Activated CD4-positive, alpha-beta T cell treated with anti-CD3 and anti-CD28 coated beads, Interleukin-2, amount 10 ng/mL, durations not matched to agents 7 days and 5 days (primary cell): ENCODE measurements at regions not wholly inside any gene's neighbourhood (a gene's known extent, or its start where the extent isn't known, plus 50 kb on each side); places are given as distances from the start of the nearest gene placed in this dataset.

Experiments used
- CTCF ChIA-PET: fragments of 350-600 bp; sonication (Branson Sonifier 250); formaldehyde crosslinking; loops from one replicate; lab custom pipeline; 2021; ENCODE audit warnings: antibody characterized with exemption; lab: Charles Lee
- POLR2A ChIA-PET: fragments of 350-600 bp; sonication (Branson Sonifier 250); formaldehyde crosslinking; loops from one replicate; lab custom pipeline; 2021; ENCODE audit warnings: antibody characterized with exemption; lab: Charles Lee
- DNase-seq: peaks from one replicate; pipeline ENCODE4 v3.0.0-alpha.2; 2020
- H3K27ac Mint-ChIP-seq: one replicate; pipeline ENCODE4 v1.8.0; 2021; ENCODE audit warnings: mild to moderate bottlenecking, moderate library complexity, mixed read lengths
- H3K27me3 Mint-ChIP-seq: one replicate; pipeline ENCODE4 v1.8.0; 2021; ENCODE audit warnings: mixed read lengths
- H3K36me3 Mint-ChIP-seq: one replicate; pipeline ENCODE4 v1.8.0; 2021; ENCODE audit warnings: low read depth, mixed read lengths
- H3K4me1 Mint-ChIP-seq: one replicate; pipeline ENCODE4 v1.8.0; 2021; ENCODE audit warnings: mixed read lengths
- H3K4me3 Mint-ChIP-seq: one replicate; pipeline ENCODE4 v1.8.0; 2021; ENCODE audit warnings: mild to moderate bottlenecking, moderate library complexity, mixed read lengths
- H3K9me3 Mint-ChIP-seq: one replicate; pipeline ENCODE4 v1.8.0; 2021; ENCODE audit warnings: mixed read lengths

DNA sequence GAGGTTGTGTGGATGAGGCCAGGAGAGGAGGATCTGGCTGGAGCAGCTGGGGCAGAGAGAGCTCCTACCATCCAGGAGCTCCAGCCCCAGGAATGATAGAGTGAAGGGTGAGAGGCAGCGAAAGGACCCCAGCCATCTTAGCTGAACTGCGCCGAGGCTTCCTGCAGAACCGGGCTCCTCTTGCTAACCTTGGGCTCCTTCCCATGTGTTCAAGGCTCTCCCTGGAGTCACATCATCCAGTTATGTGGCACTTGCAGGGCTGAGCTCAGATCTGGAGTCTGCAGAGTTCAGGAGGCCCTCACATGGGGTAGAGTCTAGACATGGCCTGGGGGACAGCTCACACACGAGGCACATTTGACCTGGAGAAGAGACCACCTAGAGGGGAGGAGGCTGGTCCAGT is 225.0 kb upstream of the ZNF32 start:
- peaks cover 2% of the 10 kb centered on the region for H3K4me1 Mint-ChIP-seq
- CTCF ChIA-PET = no interaction called here
- no peak overlapping the region for H3K4me3 Mint-ChIP-seq
- H3K36me3 Mint-ChIP-seq = no peaks in the 10 kb centered on the region
- no peaks in the 10 kb centered on the region for H3K9me3 Mint-ChIP-seq
- H3K27me3 Mint-ChIP-seq = no peaks in the 10 kb centered on the region
- H3K27ac Mint-ChIP-seq = no peak overlapping the region
- POLR2A ChIA-PET = no interaction called here
- no peak for DNase-seq

DNA sequence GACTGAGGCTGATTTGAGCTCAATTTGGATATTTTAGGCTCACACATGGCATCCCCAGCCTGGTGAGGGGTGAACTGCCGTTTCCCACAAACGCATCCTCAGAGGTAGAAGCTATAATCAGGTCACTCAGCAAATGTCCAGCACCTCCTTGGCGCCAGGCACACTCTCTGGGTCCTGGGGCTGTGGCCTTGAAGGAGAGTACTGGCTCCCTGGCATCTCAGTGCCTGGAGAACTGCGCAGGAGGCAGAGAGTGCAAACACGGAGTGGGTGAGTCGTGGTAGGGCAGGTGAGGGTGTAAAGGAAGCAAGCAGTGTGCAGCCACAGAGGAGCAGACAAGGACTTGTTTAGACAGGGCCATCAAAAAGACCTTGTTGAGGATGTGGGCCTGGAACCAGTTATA is 224.0 kb upstream of the ZNF32 start:
- Mint-ChIP-seq H3K27ac (no peak overlapping the region), H3K4me1 (no peaks in the 10 kb centered on the region), H3K4me3 (no peak overlapping the region), H3K9me3 (no peaks in the 10 kb centered on the region), H3K27me3 (no peaks in the 10 kb centered on the region), H3K36me3 (no peaks in the 10 kb centered on the region)
- POLR2A ChIA-PET = no interaction called here
- CTCF ChIA-PET = no interaction called here
- no peak for DNase-seq

DNA sequence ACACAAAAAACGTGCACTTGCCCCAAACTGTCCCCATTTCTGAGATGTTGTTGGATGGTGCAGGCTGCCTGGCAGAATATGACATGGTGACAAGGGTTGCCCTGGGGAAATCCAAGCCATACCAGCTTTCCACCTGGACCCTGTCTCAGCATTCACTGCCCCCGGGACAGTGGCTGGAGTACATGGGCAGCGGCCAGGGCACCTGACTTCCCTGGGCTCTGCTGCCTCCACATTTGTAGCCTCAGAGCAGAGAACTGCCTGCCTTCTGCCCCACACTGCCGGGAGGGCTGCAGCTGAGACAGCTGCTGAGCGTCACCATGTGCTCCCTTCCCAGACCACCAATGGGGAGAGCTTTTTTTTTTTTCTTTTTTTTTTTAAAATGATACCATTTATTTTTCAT is 222.9 kb upstream of the ZNF32 start:
- no peak overlapping the region for H3K4me3 Mint-ChIP-seq
- H3K9me3 Mint-ChIP-seq = no peaks in the 10 kb centered on the region
- no peak overlapping the region for H3K27ac Mint-ChIP-seq
- H3K27me3 Mint-ChIP-seq = no peaks in the 10 kb centered on the region
- CTCF ChIA-PET = no interaction called here
- H3K36me3 Mint-ChIP-seq = no peaks in the 10 kb centered on the region
- DNase-seq = no peak
- POLR2A ChIA-PET = interaction anchor here (0.6 kb wide), 1 partner anchor 712 kb away, joined by 3 read pairs; no protein-coding TSS in a partner anchor
- no peaks in the 10 kb centered on the region for H3K4me1 Mint-ChIP-seq

DNA sequence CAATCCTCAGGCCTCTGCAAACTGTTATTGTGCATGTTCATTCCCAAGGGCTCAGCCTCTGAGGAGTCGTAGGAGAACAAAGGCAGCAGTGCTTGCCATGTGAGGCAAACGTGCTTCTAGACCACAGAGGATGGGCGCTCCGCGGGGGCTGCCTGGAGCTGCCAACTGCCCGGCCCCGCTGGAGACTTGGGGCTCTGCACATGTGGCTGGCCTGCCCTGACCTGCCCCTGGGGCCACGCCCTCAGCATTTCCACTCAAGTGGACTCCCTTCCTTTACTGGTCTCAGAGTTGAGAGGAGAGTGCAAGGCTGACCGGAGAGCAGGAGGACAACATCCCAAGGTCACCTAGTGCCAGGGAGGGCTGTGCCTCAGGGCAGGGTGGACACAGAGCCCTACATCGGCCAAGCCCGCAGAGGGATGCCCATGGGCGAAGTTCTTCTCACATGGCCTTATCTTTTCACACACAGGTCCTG is 222.3 kb upstream of the ZNF32 start:
- H3K27me3 Mint-ChIP-seq = no peaks in the 10 kb centered on the region
- no peak overlapping the region for H3K27ac Mint-ChIP-seq
- CTCF ChIA-PET = no interaction called here

DNA sequence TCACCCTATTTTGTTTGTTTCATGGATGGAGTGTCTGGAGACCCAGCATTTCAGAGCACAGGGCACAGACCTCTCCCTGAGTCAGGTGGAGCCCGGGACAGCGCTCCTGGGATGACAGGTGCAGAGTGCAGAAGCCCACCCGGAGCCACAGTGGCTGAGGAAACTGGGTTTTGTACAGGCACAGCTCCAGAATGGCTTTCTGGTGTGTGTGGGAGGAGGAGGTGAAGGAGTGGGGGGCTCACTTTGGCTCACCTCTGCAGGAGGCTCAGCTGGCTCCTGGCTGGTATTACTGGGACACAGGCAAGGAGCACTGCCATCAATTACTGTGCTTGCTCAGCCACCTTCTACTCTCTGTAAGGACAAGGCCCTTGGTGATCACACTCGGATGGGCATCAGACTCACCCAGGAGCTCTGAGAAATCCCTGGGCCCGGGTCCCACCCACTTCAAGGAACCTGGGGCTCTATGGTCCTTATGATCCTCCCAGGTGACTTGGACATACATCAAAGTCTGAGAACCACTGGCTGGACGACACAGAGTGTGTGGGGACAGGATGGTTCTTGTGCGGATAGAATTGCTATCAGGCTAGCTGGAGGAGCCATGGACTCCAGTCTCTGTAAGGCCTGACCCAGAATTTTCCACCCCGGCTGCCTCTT is 221.1 kb upstream of the ZNF32 start:
- no peaks in the 10 kb centered on the region for H3K9me3 Mint-ChIP-seq
- H3K36me3 Mint-ChIP-seq = no peaks in the 10 kb centered on the region
- no peak overlapping the region for H3K4me3 Mint-ChIP-seq
- no peak overlapping the region for H3K27ac Mint-ChIP-seq
- ChIA-PET CTCF (no interaction called here), POLR2A (no interaction called here)
- DNase-seq = no peak
- H3K27me3 Mint-ChIP-seq = no peaks in the 10 kb centered on the region
- H3K4me1 Mint-ChIP-seq = no peaks in the 10 kb centered on the region

More for the DNA sequence above, 222.3 kb upstream of the ZNF32 start:
- H3K36me3 Mint-ChIP-seq = no peaks in the 10 kb centered on the region
- no peak for DNase-seq
- H3K4me1 Mint-ChIP-seq = no peaks in the 10 kb centered on the region
- no peak overlapping the region for H3K4me3 Mint-ChIP-seq
- no peaks in the 10 kb centered on the region for H3K9me3 Mint-ChIP-seq
- POLR2A ChIA-PET = interaction anchor here (0.6 kb wide), 1 partner anchor 712 kb away, joined by 3 read pairs; no protein-coding TSS in a partner anchor

DNA sequence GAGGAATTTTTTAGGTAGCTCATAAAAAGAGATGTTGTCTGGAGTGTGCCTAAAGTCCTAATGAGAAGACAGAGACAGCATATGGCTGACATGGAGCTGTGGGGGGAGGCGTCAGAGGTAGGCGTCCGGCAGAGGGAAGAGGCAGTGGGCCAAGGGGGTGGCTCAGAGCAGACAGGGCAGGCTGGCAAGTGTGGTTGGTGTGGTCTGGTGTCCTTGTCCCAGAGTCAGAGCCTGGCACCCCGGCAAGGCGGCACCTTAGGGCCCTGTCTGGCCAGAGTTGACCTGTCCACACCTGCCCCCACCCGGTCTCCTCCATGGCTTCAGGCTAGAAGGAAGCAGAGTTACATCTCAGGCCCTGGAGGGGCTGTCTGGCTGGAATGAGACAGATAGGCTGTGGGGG is 220.3 kb upstream of the ZNF32 start:
- Mint-ChIP-seq H3K4me1 (no peaks in the 10 kb centered on the region), H3K27ac (no peak overlapping the region), H3K36me3 (no peaks in the 10 kb centered on the region), H3K9me3 (no peaks in the 10 kb centered on the region), H3K27me3 (no peaks in the 10 kb centered on the region), H3K4me3 (no peak overlapping the region)
- POLR2A ChIA-PET = no interaction called here
- no peak for DNase-seq
- CTCF ChIA-PET = no interaction called here

DNA sequence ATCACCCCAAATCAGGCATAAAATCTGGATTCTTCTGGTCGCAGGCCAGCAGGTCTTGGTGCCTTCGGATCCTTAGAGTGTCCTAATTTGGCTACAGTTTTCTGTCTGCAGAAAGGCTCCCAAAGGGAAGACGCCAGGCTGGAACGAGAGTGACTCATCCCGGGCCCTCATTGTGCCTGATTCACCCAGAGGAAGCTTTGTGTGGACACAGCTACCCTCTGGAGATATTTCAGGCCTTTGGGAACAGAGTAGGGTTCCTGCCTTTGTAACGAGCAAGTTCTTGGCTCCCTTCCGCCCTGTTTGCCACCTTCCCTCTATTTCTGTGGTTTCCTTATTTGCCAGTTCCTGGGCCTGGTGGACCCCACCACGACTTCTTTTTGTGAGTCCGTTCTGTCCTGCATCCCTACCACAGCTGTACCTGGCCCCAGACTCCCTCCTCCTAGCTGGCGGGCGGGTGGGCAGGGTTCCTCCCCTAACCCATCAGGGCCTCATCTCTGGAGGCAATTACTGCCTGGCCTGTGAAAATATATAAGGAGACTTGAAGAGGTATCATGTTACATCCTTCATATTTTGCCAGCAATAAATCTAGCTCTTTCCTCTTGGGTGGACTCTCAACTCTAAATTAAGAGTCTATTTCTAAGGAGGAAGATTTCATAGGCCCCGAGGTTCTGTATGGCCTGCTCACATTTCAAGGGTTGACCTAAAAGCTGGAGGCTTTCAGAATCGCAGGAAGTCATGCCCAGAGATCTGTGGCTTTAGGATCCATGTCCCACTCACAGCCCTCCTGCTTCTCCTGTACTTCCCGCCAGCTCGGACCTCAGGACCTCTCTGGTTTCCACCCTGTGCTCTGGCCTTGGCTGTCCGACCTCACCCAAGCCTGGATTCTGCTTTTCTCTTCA is 219.2 kb upstream of the ZNF32 start:
- no peak overlapping the region for H3K27ac Mint-ChIP-seq
- no peaks in the 10 kb centered on the region for H3K4me1 Mint-ChIP-seq
- DNase-seq = no peak
- CTCF ChIA-PET = interaction anchor here (0.9 kb wide), 1 partner anchor 179 kb away, joined by 3 read pairs; no protein-coding TSS in a partner anchor
- H3K27me3 Mint-ChIP-seq = no peaks in the 10 kb centered on the region
- POLR2A ChIA-PET = no interaction called here
- no peaks in the 10 kb centered on the region for H3K36me3 Mint-ChIP-seq
- no peaks in the 10 kb centered on the region for H3K9me3 Mint-ChIP-seq
- no peak overlapping the region for H3K4me3 Mint-ChIP-seq

DNA sequence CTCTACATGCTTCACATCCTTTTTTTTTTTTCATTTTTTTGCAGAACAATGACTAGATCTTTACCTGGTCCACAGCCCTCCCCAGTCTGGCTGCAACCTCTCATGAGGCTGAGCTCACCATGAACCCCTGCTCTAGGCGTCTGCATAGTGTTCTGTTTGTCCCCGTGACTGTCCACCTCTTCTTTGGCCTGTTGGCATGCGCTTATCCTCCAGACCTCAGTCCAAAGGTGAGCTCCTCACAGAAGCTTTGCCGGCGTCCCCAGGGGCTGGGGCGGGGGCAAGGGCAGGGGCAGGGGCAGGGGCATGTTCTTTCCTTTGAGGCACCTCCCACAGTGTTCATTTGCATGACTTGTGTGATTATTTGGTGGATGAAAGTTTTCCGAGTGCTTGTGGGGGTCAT is 218.4 kb upstream of the ZNF32 start:
- ChIA-PET CTCF (interaction anchor here (0.9 kb wide), 1 partner anchor 178 kb away, joined by 3 read pairs; no protein-coding TSS in a partner anchor), POLR2A (no interaction called here)
- Mint-ChIP-seq H3K27me3 (no peaks in the 10 kb centered on the region), H3K4me1 (peaks cover 2% of the 10 kb centered on the region), H3K36me3 (no peaks in the 10 kb centered on the region), H3K9me3 (peaks cover under 1% of the 10 kb centered on the region), H3K27ac (no peak overlapping the region), H3K4me3 (no peak overlapping the region)
- no peak for DNase-seq

DNA sequence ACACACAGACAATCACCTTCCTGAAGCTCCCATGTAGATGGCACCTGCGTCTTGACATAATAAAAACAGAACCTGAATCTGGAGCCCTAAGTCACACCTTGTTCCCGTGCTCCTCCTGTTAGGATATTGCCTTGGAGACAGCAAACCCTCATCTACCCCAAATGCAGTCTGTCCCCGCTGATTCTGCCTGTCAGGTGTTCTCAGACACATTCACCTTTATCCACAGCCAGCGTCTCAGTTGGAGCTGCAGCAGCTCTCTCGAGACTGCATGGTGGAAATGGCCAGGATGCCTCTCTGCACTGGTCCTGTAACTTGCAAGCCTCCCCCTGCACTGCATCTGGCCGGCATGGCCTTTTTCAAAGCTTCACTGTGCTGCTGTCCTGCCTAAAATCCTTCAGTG is 218.0 kb upstream of the ZNF32 start:
- DNase-seq = no peak
- CTCF ChIA-PET = interaction anchor here (1.7 kb wide), 1 partner anchor 21 kb away, joined by 5 read pairs; no protein-coding TSS in a partner anchor

DNA sequence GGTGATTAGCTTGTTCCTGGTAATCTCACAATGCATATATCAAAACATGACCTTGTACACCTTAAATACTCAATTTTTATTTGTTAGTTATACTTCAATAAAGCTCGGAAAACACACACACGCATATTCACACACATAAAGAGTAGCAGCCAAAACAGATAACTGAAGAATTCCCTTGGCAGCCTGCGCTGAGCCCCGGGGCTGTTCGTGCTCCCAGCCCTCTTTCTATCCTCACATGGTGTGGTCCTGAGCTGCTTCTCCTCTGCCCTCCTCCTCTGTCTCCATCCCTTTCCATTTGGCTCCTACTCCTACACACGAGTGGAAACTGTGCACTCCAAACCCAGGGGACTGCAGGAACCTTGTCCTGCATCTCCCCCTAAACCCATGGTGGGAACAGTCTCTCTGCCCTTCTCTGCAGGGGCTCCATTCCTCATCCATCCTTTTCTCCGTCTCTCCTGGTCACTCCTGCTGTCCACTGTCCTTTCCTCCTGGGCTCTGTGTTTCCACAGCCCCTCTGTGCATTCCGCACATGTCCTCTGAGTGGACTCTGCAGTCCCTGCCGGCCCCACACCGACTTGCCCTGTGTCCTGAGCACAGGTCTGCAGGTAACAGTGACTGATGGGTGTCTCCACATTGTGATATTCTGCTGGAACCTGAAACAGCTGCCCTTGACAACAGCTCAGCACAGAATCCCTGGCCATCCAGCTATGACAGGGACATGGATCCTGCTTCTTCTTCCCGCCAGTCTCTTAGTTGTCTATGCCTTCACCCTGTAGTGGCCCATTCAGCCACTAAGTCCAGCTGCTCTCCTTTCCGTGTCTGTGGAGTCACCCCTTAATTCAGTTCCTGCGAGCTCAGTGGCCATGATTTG is 216.8 kb upstream of the ZNF32 start:
- POLR2A ChIA-PET = no interaction called here
- H3K36me3 Mint-ChIP-seq = no peaks in the 10 kb centered on the region
- H3K4me3 Mint-ChIP-seq = no peak overlapping the region
- CTCF ChIA-PET = interaction anchor here (1.7 kb wide), 1 partner anchor 19 kb away, joined by 5 read pairs; no protein-coding TSS in a partner anchor
- peaks cover 5% of the 10 kb centered on the region for H3K4me1 Mint-ChIP-seq
- DNase-seq = no peak
- H3K27me3 Mint-ChIP-seq = no peaks in the 10 kb centered on the region
- H3K9me3 Mint-ChIP-seq = peaks cover 2% of the 10 kb centered on the region
- peak overlapping the region; percentile 39 for H3K27ac Mint-ChIP-seq

More for the DNA sequence above, 218.0 kb upstream of the ZNF32 start:
- Mint-ChIP-seq H3K9me3 (peaks cover 2% of the 10 kb centered on the region), H3K27ac (no peak overlapping the region), H3K36me3 (no peaks in the 10 kb centered on the region), H3K4me1 (peaks cover 5% of the 10 kb centered on the region), H3K27me3 (no peaks in the 10 kb centered on the region), H3K4me3 (no peak overlapping the region)
- POLR2A ChIA-PET = no interaction called here

DNA sequence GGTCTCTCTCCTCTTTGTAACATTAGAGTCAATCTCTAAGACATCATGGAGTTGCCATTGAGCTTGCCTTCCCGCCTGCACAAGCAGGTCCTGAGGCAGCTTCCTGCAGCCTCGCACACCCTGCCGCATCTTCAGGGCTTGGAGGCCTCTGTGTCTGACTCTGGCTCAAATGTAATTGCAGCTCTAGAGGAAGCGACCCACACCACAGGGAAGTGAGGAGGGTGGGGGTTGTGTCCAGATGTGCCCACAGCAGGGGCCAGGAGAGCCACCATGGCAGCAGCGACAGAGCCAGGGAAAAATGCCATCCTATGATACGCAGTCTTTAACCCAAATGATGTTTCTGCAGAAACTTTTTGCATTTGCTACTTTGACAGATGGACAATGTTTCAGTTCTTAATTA is 216.0 kb upstream of the ZNF32 start:
- ChIA-PET POLR2A (no interaction called here), CTCF (no interaction called here)
- H3K27me3 Mint-ChIP-seq = no peaks in the 10 kb centered on the region
- no peak for DNase-seq
- no peak overlapping the region for H3K4me3 Mint-ChIP-seq
- no peak overlapping the region for H3K27ac Mint-ChIP-seq
- H3K4me1 Mint-ChIP-seq = peaks cover 5% of the 10 kb centered on the region
- H3K36me3 Mint-ChIP-seq = no peaks in the 10 kb centered on the region
- H3K9me3 Mint-ChIP-seq = peaks cover 2% of the 10 kb centered on the region

DNA sequence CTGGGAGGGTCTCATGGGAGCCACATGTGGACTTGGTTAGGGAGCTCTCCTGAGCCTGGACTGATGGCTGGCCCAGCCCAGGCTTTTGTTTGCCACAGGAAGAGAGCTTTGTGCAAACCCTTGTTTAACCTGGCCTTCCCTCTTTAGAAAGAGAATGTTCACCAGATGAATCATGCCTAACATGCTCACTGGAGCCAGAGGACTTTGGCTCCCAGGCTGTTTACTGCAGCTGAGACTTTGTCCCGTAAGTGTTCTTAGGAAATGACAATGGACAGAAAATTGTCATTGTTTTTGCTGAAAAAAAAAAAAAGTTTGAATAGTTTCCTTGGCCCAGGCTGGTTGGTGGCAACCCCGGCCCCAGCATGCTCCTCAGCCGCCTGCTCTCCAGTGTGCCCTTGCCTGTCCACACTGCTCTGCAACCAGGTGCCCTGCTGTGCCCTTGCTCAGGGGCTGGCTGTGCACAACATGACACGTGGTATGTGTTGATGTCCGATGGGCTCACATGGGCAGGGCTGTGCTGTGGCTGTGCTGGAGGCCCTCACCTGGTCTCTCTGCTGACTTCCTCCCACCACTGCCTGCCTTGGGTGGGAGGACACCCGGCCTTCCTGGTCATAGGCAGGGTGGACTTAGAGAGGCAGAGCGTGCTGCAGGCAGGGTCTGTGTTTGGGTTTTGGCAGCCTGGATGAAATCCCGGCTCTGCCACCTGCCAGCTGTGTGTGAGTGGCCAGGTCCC is 215.3 kb upstream of the ZNF32 start:
- ChIA-PET POLR2A (no interaction called here), CTCF (interaction anchor here (0.8 kb wide), 1 partner anchor 25 kb away, joined by 3 read pairs; no protein-coding TSS in a partner anchor)
- no peak overlapping the region for H3K4me3 Mint-ChIP-seq
- DNase-seq = no peak
- H3K9me3 Mint-ChIP-seq = peaks cover 2% of the 10 kb centered on the region
- no peaks in the 10 kb centered on the region for H3K27me3 Mint-ChIP-seq
- H3K27ac Mint-ChIP-seq = no peak overlapping the region
- no peaks in the 10 kb centered on the region for H3K36me3 Mint-ChIP-seq
- H3K4me1 Mint-ChIP-seq = peaks cover 5% of the 10 kb centered on the region
